ENCODE measurements at regions not wholly inside any gene's neighbourhood (a gene's known extent, or its start where the extent isn't known, plus 50 kb on each side); places are given as distances from the start of the nearest gene placed in this dataset.

- H3K9me3 ChIP-seq (ENCODE audit: control insufficient read depth, low read depth, low read length): no peaks in the 10 kb centered on the region
- H3K9me1 ChIP-seq (ENCODE audit: control insufficient read depth, extremely low read depth, insufficient read depth, low read length): no peaks in the 10 kb centered on the region
- H3K4me1 ChIP-seq (ENCODE audit: control insufficient read depth, extremely low read depth, insufficient read depth, low read length): no peaks in the 10 kb centered on the region
- H3K79me2 ChIP-seq (ENCODE audit: control insufficient read depth, insufficient read depth, low read length): no peaks in the 10 kb centered on the region
- H2AFZ ChIP-seq (ENCODE audit: control insufficient read depth, low read length): no peak overlapping the region
- no peak overlapping the region for H3K4me2 ChIP-seq (ENCODE audit: control insufficient read depth, extremely low read depth, insufficient read depth, low read depth, low read length)
- no peaks in the 10 kb centered on the region for H3K27me3 ChIP-seq (ENCODE audit: control insufficient read depth, extremely low read depth, insufficient read depth, low read length)
- no peaks in the 10 kb centered on the region for H4K20me1 ChIP-seq (ENCODE audit: control insufficient read depth, extremely low read depth, insufficient read depth, low read length)
- H3K27ac ChIP-seq (ENCODE audit: control insufficient read depth, insufficient read depth, low read length): no peak overlapping the region
- no peak overlapping the region for H3K9ac ChIP-seq (ENCODE audit: control insufficient read depth, extremely low read depth, insufficient read depth, low read length)
- dilution Hi-C loops (cut with MboI; ENCODE audit: extremely low pct_ligation_motif_present, low sequenced_read_pairs): no loop called here
- H3K4me3 ChIP-seq (ENCODE audit: control insufficient read depth in 2 of 3, extremely low read depth in 1 of 3, insufficient read depth in 2 of 3, low read depth in 1 of 3, low read length in 3 of 3): no peak overlapping the region
- no peak for FAIRE-seq
- H3K36me3 ChIP-seq (ENCODE audit: control insufficient read depth in 2 of 2, extremely low read depth in 1 of 2, insufficient read depth in 2 of 2, low read length in 2 of 2): no peaks in the 10 kb centered on the region
- no peak for TF ChIP-seq EZH2 (IDR thresholded peaks at IDR 0.05; ENCODE audit: low read length)
- TF ChIP-seq CTCF (optimal IDR thresholded peaks at IDR 0.05 in 1 of 3, IDR thresholded peaks at IDR 0.05 in 1 of 3, conservative IDR thresholded peaks at IDR 0.05 in 1 of 3; ENCODE audit: extremely low read depth in 1 of 3, insufficient read depth in 2 of 3, low read length in 3 of 3): no peak
- no peak for DNase-seq (ENCODE audit: low read depth, low spot score)
These were observed 550.1 kb upstream of the CDH8 start for GRCh38 chr16:62586128-62586862.

- no peak overlapping the region for H3K27ac ChIP-seq (ENCODE audit: control insufficient read depth, insufficient read depth, low read length)
- no peak for FAIRE-seq
- dilution Hi-C loops (cut with MboI; ENCODE audit: extremely low pct_ligation_motif_present, low sequenced_read_pairs): no loop called here
These were observed 548.9 kb upstream of the CDH8 start for GRCh38 chr16:62585041-62585545.

More at GRCh38 chr16:62585041-62585545, 548.9 kb upstream of the CDH8 start:
- Histone ChIP-seq H3K9ac (ENCODE audit: control insufficient read depth, extremely low read depth, insufficient read depth, low read length) (no peak overlapping the region), H3K36me3 (ENCODE audit: control insufficient read depth in 2 of 2, extremely low read depth in 1 of 2, insufficient read depth in 2 of 2, low read length in 2 of 2) (no peaks in the 10 kb centered on the region), H4K20me1 (ENCODE audit: control insufficient read depth, extremely low read depth, insufficient read depth, low read length) (no peaks in the 10 kb centered on the region), H3K79me2 (ENCODE audit: control insufficient read depth, insufficient read depth, low read length) (no peaks in the 10 kb centered on the region), H3K4me3 (ENCODE audit: control insufficient read depth in 2 of 3, extremely low read depth in 1 of 3, insufficient read depth in 2 of 3, low read depth in 1 of 3, low read length in 3 of 3) (no peak overlapping the region), H3K9me1 (ENCODE audit: control insufficient read depth, extremely low read depth, insufficient read depth, low read length) (no peaks in the 10 kb centered on the region), H3K9me3 (ENCODE audit: control insufficient read depth, low read depth, low read length) (no peaks in the 10 kb centered on the region), H3K4me1 (ENCODE audit: control insufficient read depth, extremely low read depth, insufficient read depth, low read length) (no peaks in the 10 kb centered on the region), H3K4me2 (ENCODE audit: control insufficient read depth, extremely low read depth, insufficient read depth, low read depth, low read length) (no peak overlapping the region), H3K27me3 (ENCODE audit: control insufficient read depth, extremely low read depth, insufficient read depth, low read length) (no peaks in the 10 kb centered on the region), H2AFZ (ENCODE audit: control insufficient read depth, low read length) (no peak overlapping the region)
- DNase-seq (ENCODE audit: low read depth, low spot score): no peak
- no peak for TF ChIP-seq CTCF (optimal IDR thresholded peaks at IDR 0.05 in 1 of 3, IDR thresholded peaks at IDR 0.05 in 1 of 3, conservative IDR thresholded peaks at IDR 0.05 in 1 of 3; ENCODE audit: extremely low read depth in 1 of 3, insufficient read depth in 2 of 3, low read length in 3 of 3)
- TF ChIP-seq EZH2 (IDR thresholded peaks at IDR 0.05; ENCODE audit: low read length): no peak

Data from keratinocyte (primary cell).